Lung (tissue), 11 donors: ENCODE measurements at regions not wholly inside any gene's neighbourhood (a gene's known extent, or its start where the extent isn't known, plus 50 kb on each side); places are given as distances from the start of the nearest gene placed in this dataset.

Experiments used
- ATAC-seq: fragments of 200-7000 bp; cut with Tn5 transposase; one replicate; pipeline ENCODE4 v1.9.1; 2020; ENCODE audit warnings: moderate number of reproducible peaks; ENCODE audit not compliant: insufficient read depth, low FRiP score
- DNase-seq, 3 donors: peaks; one replicate each; pipeline ENCODE4 v3.0.0-alpha.2; 2013 to 2017
- H3K27ac ChIP-seq, 2 donors: one replicate each; pipeline ENCODE4 v1.5.1; 2013; ENCODE audit warnings: mild to moderate bottlenecking in 2 of 2, moderate library complexity in 2 of 2, control low read depth in 1 of 2, inconsistent platforms in 1 of 2, low read depth in 1 of 2, low read length in 1 of 2
- H3K27me3 ChIP-seq, 3 donors: one replicate each; pipeline ENCODE4 v1.5.1; 2013; ENCODE audit warnings: low read length in 2 of 3; ENCODE audit not compliant: control insufficient read depth in 3 of 3, insufficient read depth in 3 of 3
- H3K36me3 ChIP-seq, 4 donors: one replicate each; pipeline ENCODE4 v1.5.1; 2013; ENCODE audit warnings: low read length in 4 of 4, mild to moderate bottlenecking in 1 of 4, moderate library complexity in 1 of 4; ENCODE audit not compliant: control insufficient read depth in 4 of 4, insufficient read depth in 4 of 4
- H3K4me1 ChIP-seq, 5 donors: one replicate each; pipeline ENCODE4 v1.5.1; 2013; ENCODE audit warnings: low read length in 5 of 5, mild to moderate bottlenecking in 2 of 5, moderate library complexity in 1 of 5; ENCODE audit not compliant: control insufficient read depth in 5 of 5, insufficient read depth in 5 of 5
- H3K4me3 ChIP-seq: one replicate; pipeline ENCODE4 v1.5.1; 2013; ENCODE audit warnings: mild to moderate bottlenecking, control low read depth, moderate library complexity
- H3K9ac ChIP-seq, 2 donors: one replicate each; pipeline ENCODE4 v1.5.1; 2013; ENCODE audit warnings: low read length in 2 of 2, control low read depth in 1 of 2; ENCODE audit not compliant: insufficient read depth in 1 of 2
- H3K9me3 ChIP-seq, 4 donors: one replicate each; pipeline ENCODE4 v1.5.1; 2013; ENCODE audit warnings: low read length in 3 of 4, mild to moderate bottlenecking in 1 of 4, moderate library complexity in 1 of 4; ENCODE audit not compliant: control insufficient read depth in 4 of 4, insufficient read depth in 3 of 4
- CTCF ChIP-seq: IDR thresholded peaks from 2 replicates; pipeline ENCODE4 v1.5.1; 2012; ENCODE audit warnings: mild to moderate bottlenecking; ENCODE audit errors: control extremely low read depth, extremely low read depth
- WGBS, 2 donors: extraction: QIAGEN DNeasy Blood & Tissue Kit; methylation state at CpG; one replicate each; pipeline ENCODE4 v1.1.7; 2013; 5-methylcytosine and 5-hydroxymethylcytosine counted together
- donor health status: control.
- donor health status: control.
- donor health status: Bipolar disorder and iron deficiency.
- donor health status: healthy.
- donor health status: DM: yes; HTN: yes; CAD: no.

- no peak for ATAC-seq
- 75 to 83% methylated on average over 3 of the region's 3 CpGs for WGBS, 2 donors
Observed at GRCh38 chr2:137828624-137829023, 135.6 kb upstream of the HNMT start.

GRCh38 chr2:137829251-137829650 is 135.0 kb upstream of the HNMT start:
- no peaks in the 10 kb centered on the region for H3K36me3 ChIP-seq
- 64 to 74% methylated on average over 2 of the region's 2 CpGs for WGBS, 2 donors
- peaks cover 0 to 1% (median 0%) of the 10 kb centered on the region in 5 donors for H3K4me1 ChIP-seq
- no peaks in the 10 kb centered on the region for H3K27me3 ChIP-seq
- no peak overlapping the region for H3K9ac ChIP-seq
- TF ChIP-seq CTCF: no peak
- no peak overlapping the region for H3K27ac ChIP-seq
- ATAC-seq (no peak), DNase-seq (no peak)
- no peaks in the 10 kb centered on the region for H3K9me3 ChIP-seq
- H3K4me3 ChIP-seq: no peak overlapping the region

More at GRCh38 chr2:137828624-137829023, 135.6 kb upstream of the HNMT start:
- Histone ChIP-seq H3K9me3 (no peaks in the 10 kb centered on the region), H3K27ac (no peak overlapping the region), H3K9ac (no peak overlapping the region), H3K4me1 (peaks cover 0 to 1% (median 0%) of the 10 kb centered on the region in 5 donors), H3K27me3 (no peaks in the 10 kb centered on the region), H3K4me3 (no peak overlapping the region), H3K36me3 (no peaks in the 10 kb centered on the region)
- DNase-seq: no peak
- no peak for TF ChIP-seq CTCF

GRCh38 chr2:137834760-137835379 is 129.4 kb upstream of the HNMT start:
- Histone ChIP-seq H3K9ac (no peak overlapping the region), H3K4me3 (no peak overlapping the region), H3K27me3 (peaks cover 0 to 3% (median 0%) of the 10 kb centered on the region in 3 donors), H3K27ac (no peak overlapping the region), H3K9me3 (no peaks in the 10 kb centered on the region), H3K36me3 (no peaks in the 10 kb centered on the region), H3K4me1 (peaks cover 0 to 1% (median 0%) of the 10 kb centered on the region in 5 donors)
- WGBS, 2 donors: 75 to 81% methylated on average over 6 of the region's 6 CpGs
- ATAC-seq (no peak), DNase-seq (no peak)
- no peak for TF ChIP-seq CTCF

- Histone ChIP-seq H3K27me3 (peaks cover 0 to 3% (median 0%) of the 10 kb centered on the region in 3 donors), H3K4me3 (no peak overlapping the region), H3K4me1 (no peaks in the 10 kb centered on the region), H3K36me3 (no peaks in the 10 kb centered on the region), H3K9ac (no peak overlapping the region), H3K9me3 (no peaks in the 10 kb centered on the region), H3K27ac (no peak overlapping the region)
- DNase-seq: no peak
- no peak for TF ChIP-seq CTCF
- ATAC-seq: no peak
- WGBS, 2 donors: 92 to 95% methylated on average over 3 of the region's 3 CpGs
Observed at GRCh38 chr2:137836671-137837070, 127.6 kb upstream of the HNMT start.
